ENCODE measurements at regions not wholly inside any gene's neighbourhood (a gene's known extent, or its start where the extent isn't known, plus 50 kb on each side); places are given as distances from the start of the nearest gene placed in this dataset.

GRCh38 chr3:10706740-10707399, 109.2 kb upstream of the SLC6A11 start (continued):
- TF ChIP-seq CTCF (IDR thresholded peaks at IDR 0.05) (no peak), EP300 (IDR thresholded peaks at IDR 0.05; ENCODE audit: borderline replicate concordance in 1 of 2, low read depth in 1 of 2, low read length in 1 of 2) (no peak), TAF1 (IDR thresholded peaks at IDR 0.05; ENCODE audit: borderline replicate concordance, low read depth, low read length) (no peak), FOSL2 (IDR thresholded peaks at IDR 0.05; ENCODE audit: borderline replicate concordance, low read depth) (no peak)

GRCh38 chr3:10707400-10708215, 108.4 kb upstream of the SLC6A11 start:
- ChIA-PET CTCF (interaction anchor here (0.6 to 1.7 kb wide), 19 partner anchors 14 to 400 kb away, joined by 3 to 11 read pairs (median 4); partner anchors contain the start of gene ATP2B2), POLR2A (no interaction called here)
- Histone ChIP-seq H3F3A (replicated peaks; ENCODE audit: insufficient read depth) (no peaks in the 10 kb centered on the region), H3K9ac (no peak overlapping the region), H3K27ac (ENCODE audit: low read depth in 2 of 2, low read length in 1 of 2) (no peak overlapping the region), H4K20me1 (ENCODE audit: insufficient read depth) (no peaks in the 10 kb centered on the region), H3K79me2 (ENCODE audit: insufficient read depth) (no peaks in the 10 kb centered on the region), H3K4me3 (ENCODE audit: low read depth in 2 of 2, low read length in 1 of 2) (peak overlapping the region in 1 of 2 experiments; percentile 38; a peak in 2 of 4 replicates), H2AFZ (ENCODE audit: low read depth) (no peak overlapping the region), H3K36me3 (replicated peaks in 1 of 2; ENCODE audit: control insufficient read depth in 1 of 2, insufficient read depth in 2 of 2, low read length in 1 of 2) (no peaks in the 10 kb centered on the region), H3K9me3 (no peaks in the 10 kb centered on the region), H3K27me3 (ENCODE audit: insufficient read depth) (peaks cover 18% of the 10 kb centered on the region; the same call in 1 of the 2 replicates), H3K4me2 (no peak overlapping the region), H3K4me1 (ENCODE audit: control insufficient read depth in 1 of 2, insufficient read depth in 2 of 2, low read depth in 1 of 2, low read length in 1 of 2) (peaks cover 0 to 8% of the 10 kb centered on the region in 2 experiments; a peak in 1 of 4 replicates), H3K9me2 (no peaks in the 10 kb centered on the region)
- 11% methylated on average over 27 of the region's 93 CpGs for WGBS (ENCODE audit: low lambda C conversion rate)
- TF ChIP-seq TEAD4 (IDR thresholded peaks at IDR 0.05; ENCODE audit: borderline replicate concordance, insufficient read depth) (no peak), CTCF (IDR thresholded peaks at IDR 0.05) (0 out of 2 replicates have a peak, but pooled peaks have one; percentile 8)
- DNase-seq = peak; percentile 81
